NB4 (cell line): ENCODE measurements at regions not wholly inside any gene's neighbourhood (a gene's known extent, or its start where the extent isn't known, plus 50 kb on each side); places are given as distances from the start of the nearest gene placed in this dataset.

Experiments used
- CTCF ChIP-seq: IDR thresholded peaks from one replicate; pipeline ENCODE4 v1.5.1; 2012; ENCODE audit warnings: low read depth, low read length
- MAX ChIP-seq: IDR thresholded peaks from 2 replicates; pipeline ENCODE4 v1.6.1; 2011; ENCODE audit warnings: low read depth, low read length
- MYC ChIP-seq: IDR thresholded peaks from 2 replicates; pipeline ENCODE4 v1.6.1; 2011; ENCODE audit warnings: low read depth, low read length
- POLR2A ChIP-seq: IDR thresholded peaks from 2 replicates; pipeline ENCODE4 v1.6.1; 2011; ENCODE audit warnings: mild to moderate bottlenecking; ENCODE audit not compliant: insufficient read length; ENCODE audit errors: extremely low read depth

- TF ChIP-seq CTCF (no peak), POLR2A (no peak), MAX (no peak), MYC (no peak)
Observed at GRCh38 chr7:45459476-45459875, 114.7 kb upstream of the ADCY1 start.
